Loucy (cell line): ENCODE measurements at regions not wholly inside any gene's neighbourhood (a gene's known extent, or its start where the extent isn't known, plus 50 kb on each side); places are given as distances from the start of the nearest gene placed in this dataset.

Experiments used
- H2AFZ ChIP-seq: fragments of 200-600 bp; sonication (generic); 2 replicates; pipeline ENCODE4 v1.6.0; 2016; ENCODE audit warnings: antibody characterized with exemption, mild to moderate bottlenecking, low read length, moderate library complexity
- H3F3A ChIP-seq: fragments of 200-600 bp; 2 replicates; pipeline ENCODE4 v1.6.0; 2016; ENCODE audit warnings: antibody characterized with exemption, low read depth, mild to moderate bottlenecking
- H3K27me3 ChIP-seq: fragments of 200-600 bp; sonication (generic); 2 replicates; pipeline ENCODE4 v1.6.1; 2014; ENCODE audit warnings: low read length, mild to moderate bottlenecking; ENCODE audit not compliant: insufficient read depth, poor library complexity, severe bottlenecking
- H3K36me3 ChIP-seq: fragments of 200-600 bp; sonication (generic); 2 replicates; pipeline ENCODE4 v1.6.1; 2016; ENCODE audit warnings: low read length; ENCODE audit not compliant: insufficient read depth
- H3K4me1 ChIP-seq: fragments of 200-600 bp; sonication (generic); 2 replicates; pipeline ENCODE4 v1.5.1; 2014; ENCODE audit warnings: low read length, mild to moderate bottlenecking; ENCODE audit not compliant: insufficient read depth, poor library complexity, severe bottlenecking
- H3K4me2 ChIP-seq: fragments of 200-600 bp; sonication (generic); 2 replicates; pipeline ENCODE4 v1.6.0; 2014; ENCODE audit warnings: antibody characterized with exemption, low read length, low read depth, mild to moderate bottlenecking; ENCODE audit not compliant: poor library complexity, severe bottlenecking
- H3K4me3 ChIP-seq: fragments of 200-600 bp; sonication (generic); 2 replicates; pipeline ENCODE4 v1.5.1; 2014; ENCODE audit warnings: low read length, mild to moderate bottlenecking, mixed read lengths; ENCODE audit not compliant: poor library complexity, severe bottlenecking
- H3K79me2 ChIP-seq: fragments of 200-600 bp; sonication (generic); 2 replicates; pipeline ENCODE4 v1.6.1; 2014; ENCODE audit warnings: low read length; ENCODE audit not compliant: insufficient read depth
- H3K9ac ChIP-seq: fragments of 200-600 bp; sonication (generic); 2 replicates; pipeline ENCODE4 v1.6.0; 2014; ENCODE audit warnings: mild to moderate bottlenecking, low read depth, low read length, moderate library complexity; ENCODE audit not compliant: poor library complexity, severe bottlenecking
- H3K9me2 ChIP-seq: fragments of 200-600 bp; sonication (generic); replicated peaks from 2 replicates; pipeline ENCODE4 v1.6.1; 2016; ENCODE audit warnings: low read depth, low read length, mixed read lengths
- H3K9me3 ChIP-seq: fragments of 200-600 bp; sonication (generic); 2 replicates; pipeline ENCODE4 v1.6.1; 2014; ENCODE audit warnings: mild to moderate bottlenecking, antibody characterized with exemption, low read length, low read depth; ENCODE audit not compliant: insufficient read depth
- H4K20me1 ChIP-seq: fragments of 200-600 bp; sonication (generic); 2 replicates; pipeline ENCODE4 v1.6.0; 2014; ENCODE audit warnings: antibody characterized with exemption, low read length, mild to moderate bottlenecking; ENCODE audit not compliant: insufficient read depth, poor library complexity, severe bottlenecking
- CTCF ChIP-seq: fragments of 200-600 bp; sonication (generic); conservative IDR thresholded peaks from 2 replicates; pipeline ENCODE4 v1.5.1; 2014; ENCODE audit warnings: mild to moderate bottlenecking, antibody characterized with exemption, low read length
- EZH2phosphoT487 ChIP-seq: fragments of 200-600 bp; IDR thresholded peaks from 2 replicates; pipeline ENCODE4 v1.6.1; 2018; ENCODE audit warnings: antibody characterized with exemption, mild to moderate bottlenecking, moderate library complexity, borderline replicate concordance

DNA sequence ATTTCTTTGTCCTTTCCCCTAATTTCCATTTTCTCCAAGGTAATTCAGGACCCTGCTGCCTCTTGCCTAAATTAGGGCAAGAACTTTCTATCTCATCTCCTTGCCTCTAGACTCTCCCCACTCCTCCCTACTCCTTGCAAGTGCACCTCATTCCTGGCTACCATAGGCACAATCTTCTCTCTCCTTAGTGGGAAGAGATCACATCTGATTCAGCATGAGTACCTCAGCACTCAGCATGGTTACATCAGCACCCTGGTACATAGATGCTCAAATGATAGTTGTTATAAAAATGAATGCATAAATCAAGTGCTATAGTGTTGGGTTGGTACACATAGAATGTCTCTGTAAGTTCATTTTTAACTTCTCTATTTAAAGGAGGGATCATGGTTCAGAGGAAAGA lies 313.4 kb upstream of the RASGRP1 start:
- Histone ChIP-seq H3K4me3 (no peak overlapping the region), H3K9ac (no peak overlapping the region), H3K36me3 (no peaks in the 10 kb centered on the region), H3K27me3 (no peaks in the 10 kb centered on the region), H2AFZ (no peak overlapping the region), H3K79me2 (no peaks in the 10 kb centered on the region), H3F3A (no peaks in the 10 kb centered on the region), H3K4me1 (no peaks in the 10 kb centered on the region), H4K20me1 (no peaks in the 10 kb centered on the region), H3K9me2 (no peaks in the 10 kb centered on the region), H3K9me3 (no peaks in the 10 kb centered on the region), H3K4me2 (no peak overlapping the region)
- TF ChIP-seq CTCF (no peak), EZH2phosphoT487 (no peak)

GRCh38 chr15:38878926-38879325 lies 314.3 kb upstream of the RASGRP1 start:
- peaks cover 6% of the 10 kb centered on the region for H3K4me1 ChIP-seq
- no peak overlapping the region for H3K4me2 ChIP-seq
- no peak overlapping the region for H3K9ac ChIP-seq
- no peak overlapping the region for H2AFZ ChIP-seq
- H3K9me3 ChIP-seq = no peaks in the 10 kb centered on the region
- no peaks in the 10 kb centered on the region for H3K27me3 ChIP-seq
- no peak overlapping the region for H3K4me3 ChIP-seq
- H3F3A ChIP-seq = no peaks in the 10 kb centered on the region
- no peaks in the 10 kb centered on the region for H3K36me3 ChIP-seq
- no peaks in the 10 kb centered on the region for H3K79me2 ChIP-seq
- TF ChIP-seq CTCF (no peak), EZH2phosphoT487 (no peak)
- no peaks in the 10 kb centered on the region for H4K20me1 ChIP-seq
- H3K9me2 ChIP-seq = no peaks in the 10 kb centered on the region

GRCh38 chr15:38879909-38880471 lies 315.4 kb upstream of the RASGRP1 start:
- H3K4me1 ChIP-seq = peaks cover 15% of the 10 kb centered on the region
- no peaks in the 10 kb centered on the region for H4K20me1 ChIP-seq
- H3K4me2 ChIP-seq = no peak overlapping the region
- H3K36me3 ChIP-seq = no peaks in the 10 kb centered on the region
- TF ChIP-seq CTCF (no peak), EZH2phosphoT487 (no peak)
- no peak overlapping the region for H3K9ac ChIP-seq
- H2AFZ ChIP-seq = no peak overlapping the region
- no peaks in the 10 kb centered on the region for H3K79me2 ChIP-seq
- H3K9me3 ChIP-seq = no peaks in the 10 kb centered on the region
- no peaks in the 10 kb centered on the region for H3K9me2 ChIP-seq
- no peak overlapping the region for H3K4me3 ChIP-seq
- H3F3A ChIP-seq = no peaks in the 10 kb centered on the region; the same call in 1 of the 2 replicates
- H3K27me3 ChIP-seq = no peaks in the 10 kb centered on the region
